ENCODE measurements at regions not wholly inside any gene's neighbourhood (a gene's known extent, or its start where the extent isn't known, plus 50 kb on each side); places are given as distances from the start of the nearest gene placed in this dataset.
"Not testable (repeated sequence)": the region's sequence is repeated elsewhere in the genome, so short reads cannot be mapped to it uniquely, and the experiment has no call there.

DNA sequence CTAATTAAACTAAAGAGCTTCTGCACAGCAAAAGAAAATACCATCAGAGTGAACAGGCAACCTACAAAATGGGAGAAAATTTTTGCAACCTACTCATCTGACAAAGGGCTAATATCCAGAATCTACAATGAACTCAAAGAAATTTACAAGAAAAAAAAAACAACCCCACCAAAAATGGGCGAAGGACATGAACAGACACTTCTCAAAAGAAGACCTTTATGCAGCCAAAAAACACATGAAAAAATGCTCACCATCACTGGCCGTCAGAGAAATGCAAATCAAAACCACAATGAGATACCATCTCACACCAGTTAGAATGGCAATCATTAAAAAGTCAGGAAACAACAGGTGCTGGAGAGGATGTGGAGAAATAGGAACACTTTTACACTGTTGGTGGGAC lies 100.7 kb downstream of the GPX5 start:
- DNase-seq: not testable (repeated sequence)

GRCh38 chr6:28632326-28632851 lies 106.7 kb downstream of the GPX5 start:
- no peak for DNase-seq

GRCh38 chr6:28633445-28634215 lies 107.9 kb downstream of the GPX5 start:
- DNase-seq: no peak

DNA sequence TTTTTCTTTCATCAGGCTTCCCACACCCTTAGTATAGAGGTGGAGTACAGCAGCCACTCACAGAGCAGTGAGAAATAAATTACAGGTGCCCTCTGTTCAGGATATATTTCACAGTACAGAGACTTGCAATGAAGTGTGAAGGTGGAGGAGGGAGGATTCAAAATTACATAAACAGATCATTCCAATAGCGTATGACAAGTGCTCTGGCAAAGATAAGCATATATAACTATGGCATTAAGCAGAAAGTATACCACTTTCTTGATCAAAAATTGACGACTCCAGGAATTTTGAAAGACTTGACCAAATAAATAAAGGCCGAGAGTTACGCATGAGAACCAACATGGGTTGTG lies 108.7 kb downstream of the GPX5 start:
- no peak for DNase-seq

GRCh38 chr6:28634761-28635546 lies 109.3 kb downstream of the GPX5 start:
- DNase-seq: peak; percentile 48

GRCh38 chr6:28635547-28636158 lies 110.0 kb downstream of the GPX5 start:
- no peak for DNase-seq

DNA sequence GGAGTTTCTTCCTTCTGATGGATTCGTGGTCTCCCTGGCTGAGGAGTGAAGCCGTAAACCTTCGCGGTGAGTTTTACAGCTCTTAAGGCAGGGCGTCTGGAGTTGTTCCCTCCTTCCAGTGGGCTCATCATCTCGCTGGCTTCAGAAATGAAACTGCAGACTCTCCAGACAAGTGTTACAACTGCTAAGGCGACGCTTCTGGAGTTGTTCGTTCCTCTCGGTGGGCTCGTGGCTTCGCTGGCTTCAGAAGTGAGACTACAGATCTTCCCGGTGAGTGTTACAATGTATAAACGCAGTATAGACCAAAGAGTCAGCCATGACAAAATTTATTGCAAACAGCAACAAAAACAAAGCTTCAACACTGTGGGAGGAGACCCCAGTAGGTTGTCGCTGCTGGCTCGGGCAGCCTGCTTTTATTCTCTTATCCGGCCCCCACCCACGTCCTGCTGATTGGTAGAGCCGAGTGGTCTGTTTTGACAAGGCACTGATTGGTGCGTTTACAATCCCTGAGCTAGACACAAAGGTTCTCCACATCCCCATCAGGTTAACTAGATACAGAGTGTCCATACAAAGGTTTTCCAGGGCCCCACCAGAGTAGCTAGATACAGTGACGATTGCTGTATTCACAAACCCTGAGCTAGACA lies 113.2 kb downstream of the GPX5 start:
- DNase-seq: no peak

DNA sequence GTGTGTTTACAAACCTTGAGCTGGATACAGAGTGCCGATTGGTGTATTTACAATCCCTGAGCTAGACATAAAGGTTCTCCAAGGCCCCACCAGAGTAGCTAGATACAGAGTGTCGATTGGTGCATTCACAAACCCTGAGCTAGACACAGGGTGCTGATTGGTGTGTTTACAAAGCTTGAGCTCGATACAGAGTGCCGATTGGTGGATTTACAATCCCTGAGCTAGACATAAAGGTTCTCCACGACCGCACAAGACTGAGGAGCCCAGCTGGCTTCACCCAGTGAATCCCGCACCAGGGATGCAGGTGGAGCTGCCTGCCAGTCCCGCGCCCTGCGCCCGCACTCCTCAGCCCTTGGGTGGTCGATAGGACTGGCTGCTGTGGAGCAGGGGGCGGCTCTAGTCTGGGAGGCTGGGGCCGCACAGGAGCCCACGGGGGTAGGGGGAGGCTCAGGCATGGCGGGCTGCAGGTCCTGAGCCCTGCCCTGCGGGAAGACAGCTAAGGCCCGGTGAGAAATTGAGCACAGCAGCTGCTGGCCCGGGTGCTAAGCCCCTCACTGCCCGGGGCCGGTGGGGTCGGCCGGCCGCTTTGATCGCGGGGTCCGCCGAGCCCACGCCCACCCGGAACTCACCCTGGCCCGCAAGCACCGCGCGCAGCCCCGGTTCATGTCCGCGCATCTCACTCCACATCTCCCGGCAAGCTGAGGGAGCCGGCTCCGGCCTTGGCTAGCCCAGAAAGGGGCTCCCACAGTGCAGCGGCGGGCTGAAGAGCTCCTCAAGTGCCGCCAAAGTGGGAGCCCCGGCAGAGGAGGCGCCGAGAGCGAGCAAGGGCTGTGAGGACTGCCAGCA lies 114.0 kb downstream of the GPX5 start:
- not testable (repeated sequence) for DNase-seq

DNA sequence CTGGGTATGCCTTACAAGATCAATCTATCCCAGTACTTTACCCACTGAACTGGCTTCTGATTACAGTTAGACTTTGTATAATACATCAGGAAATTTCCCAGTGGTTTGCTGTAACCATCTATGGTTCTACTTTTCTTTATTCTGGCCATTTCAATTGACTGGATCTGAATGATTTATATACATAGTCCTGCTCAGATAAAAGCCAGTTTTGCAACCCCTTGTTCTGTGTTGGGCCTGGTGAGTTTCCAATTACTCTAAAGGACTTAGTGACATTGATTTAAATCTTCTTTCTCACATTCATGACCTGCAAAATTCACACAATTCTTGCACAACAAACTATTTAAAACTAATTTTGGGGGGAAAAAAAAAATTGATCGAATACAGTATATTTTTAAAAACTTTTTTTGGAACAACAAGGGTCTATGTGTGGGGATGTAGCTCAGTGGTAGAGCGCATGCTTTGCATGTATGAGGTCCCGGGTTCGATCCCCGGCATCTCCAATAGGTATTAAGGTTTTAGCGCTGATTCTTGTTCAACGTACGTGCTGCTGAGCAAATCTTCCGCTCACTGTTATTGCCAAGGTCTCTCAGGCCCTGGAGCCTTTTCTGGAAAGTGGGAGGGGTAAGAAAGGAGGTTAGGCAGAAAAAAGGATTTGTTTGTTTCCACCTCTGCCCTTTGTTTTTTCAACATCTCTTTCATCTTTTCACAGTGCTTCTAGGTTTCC lies 117.5 kb downstream of the GPX5 start:
- DNase-seq: peak; percentile 42

DNA sequence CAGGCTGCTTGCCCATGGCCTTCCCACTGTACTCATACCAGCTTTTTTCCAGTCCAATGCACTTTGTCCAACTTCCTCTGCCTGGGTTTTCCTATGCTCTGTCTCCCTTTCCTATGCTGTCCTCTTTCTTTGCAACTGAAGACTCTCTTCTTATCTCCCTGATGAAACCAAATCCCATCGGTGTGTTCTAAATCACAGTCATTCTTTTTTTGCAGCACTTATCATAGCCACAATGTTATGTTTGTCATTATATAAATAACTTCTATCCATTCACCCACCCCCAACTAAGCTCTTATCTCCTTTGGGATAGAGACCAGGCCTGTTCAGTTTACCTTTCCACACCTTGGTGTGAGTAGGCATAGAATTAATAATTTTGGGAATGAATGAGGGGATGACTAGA lies 121.0 kb downstream of the GPX5 start:
- no peak for DNase-seq

DNA sequence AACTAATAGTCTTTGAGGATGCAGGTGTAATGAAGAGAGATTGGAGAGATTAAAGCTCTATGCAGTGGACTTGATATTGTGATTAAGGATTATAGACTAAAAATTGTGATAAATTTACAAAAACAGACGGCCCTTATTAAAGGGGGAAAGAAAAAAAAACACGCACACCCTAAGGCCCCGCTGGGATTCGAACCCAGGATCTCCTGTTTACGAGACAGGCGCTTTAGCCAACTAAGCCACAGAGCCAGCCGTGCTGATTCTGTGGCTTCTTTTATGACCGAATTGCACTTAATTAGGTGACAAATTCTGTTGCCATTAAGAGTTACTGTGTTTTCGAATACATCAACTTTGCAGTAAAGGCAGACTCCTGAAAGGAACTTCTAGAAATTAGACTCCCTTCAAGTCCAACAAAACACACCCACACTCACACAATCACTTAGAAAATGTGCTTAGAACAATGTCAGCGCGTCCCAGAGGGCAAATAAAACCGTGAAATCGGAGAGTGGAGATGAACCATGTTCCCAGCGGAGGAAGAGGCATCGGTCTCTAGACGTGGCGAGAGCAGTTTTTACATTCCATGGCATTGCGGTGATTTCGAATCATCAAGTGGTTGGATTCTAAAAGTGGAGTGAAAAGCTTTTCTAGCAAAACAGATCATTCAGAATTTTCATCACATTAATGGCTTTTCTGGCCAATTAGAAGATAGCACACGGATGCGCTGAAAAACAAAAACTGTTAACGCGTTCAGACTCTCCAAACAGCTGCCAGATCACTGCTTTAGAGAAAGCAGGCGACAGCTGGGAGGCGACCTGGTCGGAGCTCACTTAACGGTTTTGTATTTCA lies 122.6 kb downstream of the GPX5 start:
- peak; percentile 88 for DNase-seq

DNA sequence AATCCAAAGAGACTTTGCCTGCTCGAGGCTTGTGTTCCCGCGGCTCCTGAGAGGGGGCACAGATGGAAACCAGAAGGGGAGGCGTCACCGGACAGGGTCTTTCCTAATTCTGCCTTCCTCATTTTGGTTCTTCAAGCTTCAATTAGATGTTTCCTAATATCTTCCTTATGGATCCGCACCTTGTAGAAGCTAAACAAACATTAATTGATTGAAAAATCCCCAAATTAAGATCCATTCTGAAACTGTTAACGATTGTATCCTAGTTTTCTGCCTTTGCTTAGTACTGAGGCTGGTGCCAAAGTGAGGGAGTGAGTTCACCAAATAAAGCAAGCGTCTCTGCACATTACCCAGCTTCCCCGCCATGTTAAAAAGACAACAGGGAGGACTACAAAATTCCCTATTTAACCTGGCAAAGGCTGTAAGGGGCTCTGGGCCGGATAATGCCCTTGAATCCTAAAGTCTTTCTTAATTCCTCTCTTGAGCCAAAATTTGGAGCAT lies 123.2 kb downstream of the GPX5 start:
- peak; percentile 54 for DNase-seq

- no peak for DNase-seq
These were observed 125.5 kb downstream of the GPX5 start for GRCh38 chr6:28651161-28651560.

DNA sequence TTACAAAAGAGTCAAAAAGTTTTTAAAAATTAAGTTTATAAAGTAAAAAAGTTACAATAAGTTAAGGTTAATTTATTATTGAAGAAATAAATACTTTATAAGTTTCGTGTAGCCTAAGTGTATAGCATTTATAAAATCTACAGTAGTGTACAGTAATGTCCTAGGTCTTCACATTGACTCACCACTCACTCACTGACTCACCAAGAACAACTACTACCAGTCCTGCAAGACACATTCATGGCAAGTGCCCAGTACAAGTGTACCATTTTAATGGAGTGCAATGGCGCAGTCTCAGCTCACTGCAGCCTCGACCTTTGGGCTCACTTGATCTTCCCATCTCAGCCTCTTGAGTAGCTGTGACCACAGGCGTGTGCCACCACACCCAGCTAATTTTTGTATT lies 128.2 kb downstream of the GPX5 start:
- DNase-seq: no peak

- no peak for DNase-seq
These were observed 129.5 kb downstream of the GPX5 start for GRCh38 chr6:28655164-28655563.

GRCh38 chr6:28656715-28657114 lies 131.0 kb downstream of the GPX5 start:
- no peak for DNase-seq

DNA sequence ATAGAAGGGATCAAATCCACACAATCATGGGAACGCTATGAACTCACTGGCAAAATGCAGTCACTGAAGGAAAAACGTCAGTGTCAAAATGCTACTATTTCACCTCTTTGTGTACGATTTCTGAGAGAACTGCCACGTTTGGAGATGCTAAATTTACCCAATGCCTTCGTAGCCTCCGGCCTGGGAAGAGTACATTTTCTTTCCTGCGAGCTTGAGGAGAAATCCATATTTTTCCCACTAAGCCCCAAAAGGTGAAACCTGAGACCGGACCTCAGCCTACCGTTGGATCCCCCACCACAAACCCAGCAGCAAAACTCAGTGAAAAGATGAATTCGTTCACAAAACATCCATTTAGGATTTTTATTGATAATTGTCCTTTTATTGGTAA lies 131.7 kb downstream of the GPX5 start:
- DNase-seq: no peak

DNA sequence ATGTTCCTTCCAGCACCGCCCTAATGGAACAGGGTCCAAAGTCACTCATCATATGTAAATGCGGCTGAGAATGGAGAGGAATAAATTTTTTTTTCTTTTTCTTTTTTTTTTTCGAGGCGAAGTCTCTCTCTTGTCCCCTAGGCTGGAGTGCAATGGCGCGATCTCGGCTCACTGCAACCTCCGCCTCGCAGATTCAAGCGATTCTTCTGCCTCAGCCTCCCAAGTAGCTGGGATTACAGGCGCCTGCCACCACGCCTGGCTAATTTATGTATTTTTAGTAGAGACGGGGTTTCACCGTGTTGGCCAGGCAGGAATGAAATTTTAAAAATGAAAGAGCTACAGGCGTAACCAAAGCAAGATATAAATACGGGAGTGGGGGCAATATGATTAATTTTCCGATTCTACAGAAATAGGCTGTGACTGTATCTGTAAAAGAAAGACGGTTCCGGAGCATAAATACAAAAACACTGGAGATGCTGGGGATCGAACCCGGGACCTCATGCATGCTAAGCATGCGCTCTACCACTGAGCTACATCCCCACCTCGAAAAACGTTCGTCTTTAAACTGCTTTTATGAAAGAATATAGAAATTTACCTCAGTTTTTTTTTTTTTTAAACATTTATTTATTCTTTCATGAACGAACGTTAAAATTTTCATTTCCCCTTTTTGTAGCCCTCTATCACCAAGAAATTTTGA lies 132.2 kb downstream of the GPX5 start:
- DNase-seq: peak; percentile 46

DNA sequence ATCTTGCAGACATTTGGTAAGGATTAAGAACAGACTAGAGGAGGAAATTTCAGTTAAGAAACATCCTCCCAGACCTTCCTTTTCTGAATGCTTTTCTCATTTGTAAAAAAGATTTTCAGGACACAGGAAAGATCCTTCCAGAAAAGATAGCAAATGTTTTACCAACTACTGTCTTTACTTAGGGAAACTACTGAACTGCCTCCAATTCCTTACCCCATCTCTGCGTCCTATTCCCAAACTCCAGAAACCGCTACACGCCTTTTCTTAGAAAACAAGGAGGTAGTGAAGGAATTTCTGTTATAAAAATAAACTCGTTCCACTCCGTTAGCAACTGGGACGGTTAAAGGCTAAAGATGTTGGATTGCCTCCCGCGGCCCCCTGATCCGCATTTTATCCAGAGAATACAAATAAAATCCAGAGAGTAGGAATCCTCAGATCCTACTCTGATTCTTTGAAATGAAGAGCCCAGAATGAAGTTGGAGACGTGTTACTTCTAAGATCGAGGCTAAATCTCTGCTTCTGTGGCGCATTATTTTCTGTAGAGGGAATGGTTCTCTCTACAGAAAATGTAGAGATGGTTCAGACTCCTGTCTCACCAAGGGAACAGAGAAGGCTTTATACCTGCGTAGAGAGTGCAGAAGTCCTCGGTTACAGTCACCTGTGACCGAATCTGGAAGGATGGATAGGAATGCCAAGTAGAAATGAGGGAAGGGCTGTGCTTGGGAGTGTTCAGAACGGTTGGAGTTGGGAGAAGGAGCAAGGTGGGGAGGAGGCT lies 133.0 kb downstream of the GPX5 start:
- DNase-seq: no peak
